ENCODE measurements at regions not wholly inside any gene's neighbourhood (a gene's known extent, or its start where the extent isn't known, plus 50 kb on each side); places are given as distances from the start of the nearest gene placed in this dataset.
"Not testable (repeated sequence)": the region's sequence is repeated elsewhere in the genome, so short reads cannot be mapped to it uniquely, and the experiment has no call there.

GRCh38 chr2:17446191-17446590 lies 72.0 kb downstream of the RAD51AP2 start:
- TF ChIP-seq CTCF, POLR2A, POLR2AphosphoS5, EP300 (IDR thresholded peaks at IDR 0.05): not testable (repeated sequence)

Measured in stomach (tissue), 4 donors.